Endodermal cell (in vitro differentiated cells): ENCODE measurements at regions not wholly inside any gene's neighbourhood (a gene's known extent, or its start where the extent isn't known, plus 50 kb on each side); places are given as distances from the start of the nearest gene placed in this dataset.
A peak's percentile ranks its signal among the peaks of the same experiment; 100 is the strongest.
"Not testable (repeated sequence)": the region's sequence is repeated elsewhere in the genome, so short reads cannot be mapped to it uniquely, and the experiment has no call there.

ENCODE experiments used
- DNase-seq: peaks from one replicate; pipeline ENCODE4 v3.0.0-alpha.2; 2017
- H3K27ac ChIP-seq: 2 replicates; pipeline ENCODE4 v1.5.1; 2013; ENCODE audit warnings: mild to moderate bottlenecking, low read depth, low read length, moderate library complexity
- H3K27me3 ChIP-seq: 2 replicates; pipeline ENCODE4 v1.6.1; 2013; ENCODE audit warnings: mild to moderate bottlenecking, low read length, moderate library complexity; ENCODE audit not compliant: insufficient read depth, control insufficient read depth, poor library complexity, severe bottlenecking
- H3K36me3 ChIP-seq: 2 replicates; pipeline ENCODE4 v1.7.0; 2013; ENCODE audit warnings: mild to moderate bottlenecking, low read length, moderate library complexity; ENCODE audit not compliant: control insufficient read depth, insufficient read depth
- H3K4me1 ChIP-seq: one replicate; pipeline ENCODE4 v1.7.0; 2013; ENCODE audit warnings: low read length; ENCODE audit not compliant: control insufficient read depth, insufficient read depth
- H3K4me3 ChIP-seq: 2 replicates; pipeline ENCODE4 v1.5.1; 2013; ENCODE audit warnings: mild to moderate bottlenecking, low read length, moderate library complexity
- H3K9ac ChIP-seq: 2 replicates; pipeline ENCODE4 v1.6.1; 2013; ENCODE audit warnings: mild to moderate bottlenecking, low read length, moderate library complexity; ENCODE audit not compliant: poor library complexity, severe bottlenecking; ENCODE audit errors: extremely low read depth
- H3K9me3 ChIP-seq: 2 replicates; pipeline ENCODE4 v1.6.1; 2013; ENCODE audit warnings: mild to moderate bottlenecking, low read length, moderate library complexity; ENCODE audit not compliant: control insufficient read depth
- H3K27ac Mint-ChIP-seq: 2 replicates; pipeline ENCODE4 v1.8.0; 2020; ENCODE audit warnings: mixed read lengths
- H3K27me3 Mint-ChIP-seq: 2 replicates; pipeline ENCODE4 v1.8.0; 2021; ENCODE audit warnings: mild to moderate bottlenecking, mixed read lengths; ENCODE audit not compliant: insufficient read depth
- H3K36me3 Mint-ChIP-seq: 2 replicates; pipeline ENCODE4 v1.8.0; 2020; ENCODE audit warnings: low read depth, mixed read lengths
- H3K4me1 Mint-ChIP-seq: 2 replicates; pipeline ENCODE4 v1.8.0; 2020; ENCODE audit warnings: mixed read lengths
- H3K4me3 Mint-ChIP-seq: 2 replicates; pipeline ENCODE4 v1.8.0; 2020; ENCODE audit warnings: mild to moderate bottlenecking, moderate library complexity, mixed read lengths
- H3K9me3 Mint-ChIP-seq: 2 replicates; pipeline ENCODE4 v1.8.0; 2020; ENCODE audit warnings: mild to moderate bottlenecking, mixed read lengths
- WGBS, 2 experiments: methylation state at CpG; one replicate each; pipeline versions ENCODE4 v1.1.5 to v1.1.7; 2013; ENCODE audit warnings: missing lambda C conversion rate in 2 of 2, mixed read lengths in 1 of 2; ENCODE audit not compliant: insufficient coverage in 1 of 2, insufficient read length in 1 of 2; 5-methylcytosine and 5-hydroxymethylcytosine counted together
- TF ChIP-seq, protein P1 (sequence below): fragments of 200-600 bp; sonication (generic); conservative IDR thresholded peaks from 2 replicates; pipeline ENCODE4 v1.5.0; 2021; ENCODE audit warnings: antibody characterized with exemption, mild to moderate bottlenecking

- H3K4me3 ChIP-seq, H3K4me1 Mint-ChIP-seq, H3K4me1 ChIP-seq, H3K9ac ChIP-seq, H3K9me3 ChIP-seq, H3K4me3 Mint-ChIP-seq, H3K27me3 Mint-ChIP-seq, DNase-seq, H3K27ac ChIP-seq, H3K36me3 ChIP-seq, H3K27me3 ChIP-seq, H3K36me3 Mint-ChIP-seq, H3K27ac Mint-ChIP-seq: not testable (repeated sequence)
- peaks cover 11% of the 10 kb centered on the region for H3K9me3 Mint-ChIP-seq
- TF ChIP-seq, protein P1, sequence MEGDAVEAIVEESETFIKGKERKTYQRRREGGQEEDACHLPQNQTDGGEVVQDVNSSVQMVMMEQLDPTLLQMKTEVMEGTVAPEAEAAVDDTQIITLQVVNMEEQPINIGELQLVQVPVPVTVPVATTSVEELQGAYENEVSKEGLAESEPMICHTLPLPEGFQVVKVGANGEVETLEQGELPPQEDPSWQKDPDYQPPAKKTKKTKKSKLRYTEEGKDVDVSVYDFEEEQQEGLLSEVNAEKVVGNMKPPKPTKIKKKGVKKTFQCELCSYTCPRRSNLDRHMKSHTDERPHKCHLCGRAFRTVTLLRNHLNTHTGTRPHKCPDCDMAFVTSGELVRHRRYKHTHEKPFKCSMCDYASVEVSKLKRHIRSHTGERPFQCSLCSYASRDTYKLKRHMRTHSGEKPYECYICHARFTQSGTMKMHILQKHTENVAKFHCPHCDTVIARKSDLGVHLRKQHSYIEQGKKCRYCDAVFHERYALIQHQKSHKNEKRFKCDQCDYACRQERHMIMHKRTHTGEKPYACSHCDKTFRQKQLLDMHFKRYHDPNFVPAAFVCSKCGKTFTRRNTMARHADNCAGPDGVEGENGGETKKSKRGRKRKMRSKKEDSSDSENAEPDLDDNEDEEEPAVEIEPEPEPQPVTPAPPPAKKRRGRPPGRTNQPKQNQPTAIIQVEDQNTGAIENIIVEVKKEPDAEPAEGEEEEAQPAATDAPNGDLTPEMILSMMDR = peak; percentile 62
- WGBS, 2 experiments = no CpG with 5 or more reads among the region's 12 CpGs
Observed at GRCh38 chr17:16830219-16830618, 140.2 kb downstream of the CCDC144A start.
